Erythroblast (primary cell): ENCODE measurements at regions not wholly inside any gene's neighbourhood (a gene's known extent, or its start where the extent isn't known, plus 50 kb on each side); places are given as distances from the start of the nearest gene placed in this dataset.
"Not testable (repeated sequence)": the region's sequence is repeated elsewhere in the genome, so short reads cannot be mapped to it uniquely, and the experiment has no call there.

Source experiments
- GATA1 ChIP-seq: IDR thresholded peaks from 2 replicates; pipeline ENCODE4 v1.6.1; 2011; ENCODE audit warnings: low read depth, mild to moderate bottlenecking, control low read depth, low read length, moderate library complexity
- POLR2A ChIP-seq: IDR thresholded peaks from 2 replicates; pipeline ENCODE4 v1.6.1; 2011; ENCODE audit warnings: mild to moderate bottlenecking, low read length

DNA sequence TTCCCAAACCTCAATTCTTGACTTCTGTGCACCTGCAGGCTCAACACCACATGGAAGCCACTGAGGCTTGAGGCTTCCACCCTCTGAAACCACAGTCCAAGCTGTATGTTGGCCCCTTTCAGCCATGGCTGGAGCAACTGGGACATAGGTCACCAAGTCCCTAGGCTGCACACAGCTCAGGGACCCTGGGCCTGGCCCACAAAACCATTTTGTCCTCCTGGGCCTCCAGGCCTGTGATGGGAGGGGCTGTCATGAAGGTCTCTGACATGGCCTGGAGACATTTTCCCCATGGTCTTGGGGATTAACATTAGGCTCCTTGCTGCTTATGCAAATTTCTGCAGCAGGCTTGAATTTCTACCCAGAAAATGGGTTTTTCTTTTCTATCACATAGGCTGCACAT, 283.9 kb downstream of the MAP2K6 start:
- TF ChIP-seq POLR2A, GATA1: not testable (repeated sequence)
